ENCODE measurements at regions not wholly inside any gene's neighbourhood (a gene's known extent, or its start where the extent isn't known, plus 50 kb on each side); places are given as distances from the start of the nearest gene placed in this dataset.

GRCh38 chr1:5157175-5157574, 502.8 kb downstream of the AJAP1 start:
- no peak for DNase-seq
- Histone ChIP-seq H3K4me3 (no peak overlapping the region), H3K27ac (no peak overlapping the region), H3K36me3 (no peaks in the 10 kb centered on the region), H3K27me3 (no peaks in the 10 kb centered on the region), H3K4me1 (no peaks in the 10 kb centered on the region), H3K9me3 (no peaks in the 10 kb centered on the region)
- no peak for ATAC-seq
- TF ChIP-seq POLR2A (IDR thresholded peaks at IDR 0.05) = no peak
- TF ChIP-seq CTCF (IDR thresholded peaks at IDR 0.05 in 4 of 5, conservative IDR thresholded peaks at IDR 0.05 in 1 of 5) = no peak
- intact Hi-C loops (cut with DNase I; ENCODE audit: low total_unique reads) = no loop called here
- in situ Hi-C loops (cut with MboI; ENCODE audit: low sequenced_read_pairs in 4 of 4) = no loop called here

GRCh38 chr1:5156416-5157120, 502.2 kb downstream of the AJAP1 start:
- Histone ChIP-seq H3K27ac (no peak overlapping the region), H3K9me3 (no peaks in the 10 kb centered on the region), H3K27me3 (no peaks in the 10 kb centered on the region), H3K4me1 (no peaks in the 10 kb centered on the region), H3K36me3 (no peaks in the 10 kb centered on the region), H3K4me3 (no peak overlapping the region)
- TF ChIP-seq POLR2A (IDR thresholded peaks at IDR 0.05) (no peak), CTCF (IDR thresholded peaks at IDR 0.05 in 4 of 5, conservative IDR thresholded peaks at IDR 0.05 in 1 of 5) (no peak)
- intact Hi-C loops (cut with DNase I; ENCODE audit: low total_unique reads) (no loop called here), in situ Hi-C loops (cut with MboI; ENCODE audit: low sequenced_read_pairs in 4 of 4) (no loop called here)
- no peak for DNase-seq
- ATAC-seq = no peak

- no peak overlapping the region for H3K4me3 ChIP-seq
- intact Hi-C loops (cut with DNase I; ENCODE audit: low total_unique reads) = no loop called here
- no peaks in the 10 kb centered on the region for H3K4me1 ChIP-seq
- DNase-seq = no peak
- H3K36me3 ChIP-seq = no peaks in the 10 kb centered on the region
- no peak for ATAC-seq
- TF ChIP-seq CTCF (IDR thresholded peaks at IDR 0.05 in 4 of 5, conservative IDR thresholded peaks at IDR 0.05 in 1 of 5) (no peak), POLR2A (IDR thresholded peaks at IDR 0.05) (no peak)
- no peak overlapping the region for H3K27ac ChIP-seq
- in situ Hi-C loops (cut with MboI; ENCODE audit: low sequenced_read_pairs in 4 of 4) = no loop called here
- H3K9me3 ChIP-seq = no peaks in the 10 kb centered on the region
- no peaks in the 10 kb centered on the region for H3K27me3 ChIP-seq
These were observed 497.1 kb downstream of the AJAP1 start for GRCh38 chr1:5151511-5151910.

GRCh38 chr1:5150191-5150590, 495.8 kb downstream of the AJAP1 start:
- in situ Hi-C loops (cut with MboI; ENCODE audit: low sequenced_read_pairs in 4 of 4) (no loop called here), intact Hi-C loops (cut with DNase I; ENCODE audit: low total_unique reads) (no loop called here)
- no peak for DNase-seq
- Histone ChIP-seq H3K4me3 (no peak overlapping the region), H3K9me3 (no peaks in the 10 kb centered on the region), H3K4me1 (no peaks in the 10 kb centered on the region), H3K27me3 (no peaks in the 10 kb centered on the region), H3K27ac (no peak overlapping the region), H3K36me3 (no peaks in the 10 kb centered on the region)
- no peak for ATAC-seq
- TF ChIP-seq POLR2A (IDR thresholded peaks at IDR 0.05) (no peak), CTCF (IDR thresholded peaks at IDR 0.05 in 4 of 5, conservative IDR thresholded peaks at IDR 0.05 in 1 of 5) (no peak)

GRCh38 chr1:5147806-5148205, 493.4 kb downstream of the AJAP1 start:
- Histone ChIP-seq H3K27me3 (no peaks in the 10 kb centered on the region), H3K4me3 (no peak overlapping the region), H3K27ac (no peak overlapping the region), H3K4me1 (no peaks in the 10 kb centered on the region), H3K9me3 (no peaks in the 10 kb centered on the region), H3K36me3 (no peaks in the 10 kb centered on the region)
- intact Hi-C loops (cut with DNase I; ENCODE audit: low total_unique reads) = no loop called here
- TF ChIP-seq POLR2A (IDR thresholded peaks at IDR 0.05) = no peak
- TF ChIP-seq CTCF (IDR thresholded peaks at IDR 0.05 in 4 of 5, conservative IDR thresholded peaks at IDR 0.05 in 1 of 5) = no peak
- no peak for DNase-seq
- ATAC-seq = no peak
- in situ Hi-C loops (cut with MboI; ENCODE audit: low sequenced_read_pairs in 4 of 4) = no loop called here

Measured in gastrocnemius medialis (tissue), 4 donors.